A549 (cell line): ENCODE measurements at regions not wholly inside any gene's neighbourhood (a gene's known extent, or its start where the extent isn't known, plus 50 kb on each side); places are given as distances from the start of the nearest gene placed in this dataset.

Experiments used
- ATAC-seq, 2 experiments: fragments of 200-7000 bp in 1 of 2; fragments of >200 bp in 1 of 2; cut with Nextera tagmentation in 1 of 2; cut with Tn5 transposase in 1 of 2; 3 replicates each; pipeline versions ENCODE4 v1.8.0 to v1.9.1; 2018 to 2020; ENCODE audit warnings: mild to moderate bottlenecking in 1 of 2, moderate library complexity in 1 of 2
- CTCF ChIA-PET: fragments of 300-600 bp; sonication (Branson Sonifier 250); formaldehyde crosslinking; extraction: SDS; loops from one replicate; lab custom pipeline; 2021; ENCODE audit warnings: antibody characterized with exemption, inconsistent platforms; lab: Yijun Ruan, JAX
- POLR2A ChIA-PET: fragments of 350-600 bp; formaldehyde crosslinking; extraction: SDS; loops from one replicate; lab custom pipeline; 2021; ENCODE audit warnings: antibody characterized with exemption, inconsistent platforms; lab: Yijun Ruan, JAX
- DNase-seq, 2 experiments: peaks; one replicate each; pipeline versions ENCODE4 v3.0.0 to v3.0.0-alpha.2; 2011 to 2016; ENCODE audit warnings: low read depth in 1 of 2, low spot score in 1 of 2
- FAIRE-seq: peaks from 2 replicates; lab custom pipeline; 2011; peaks lifted over from hg19 to GRCh38; lab: Jason Lieb, UNC
- H3K27ac ChIP-seq, 2 experiments: fragments of >200 bp; sonication (Bioruptor Twin); formaldehyde crosslinking; 3 replicates each; pipeline ENCODE4 v1.5.1; 2016 to 2017
- H3K4me1 ChIP-seq: fragments of >200 bp; sonication (Bioruptor Twin); formaldehyde crosslinking; 3 replicates; pipeline ENCODE4 v1.6.1; 2016
- H3K4me2 ChIP-seq: fragments of >200 bp; sonication (Bioruptor Twin); formaldehyde crosslinking; 3 replicates; pipeline ENCODE4 v1.6.1; 2016
- H3K4me3 ChIP-seq: fragments of >200 bp; sonication (Bioruptor Twin); formaldehyde crosslinking; 3 replicates; pipeline ENCODE4 v1.5.1; 2016
- H3K9me3 ChIP-seq: fragments of >200 bp; sonication (Bioruptor Twin); formaldehyde crosslinking; 3 replicates; pipeline ENCODE4 v1.6.1; 2016
- ATOH8 ChIP-seq: fragments of 250-450 bp; sonication (Bioruptor Pico); IDR thresholded peaks from 2 replicates; pipeline ENCODE4 v1.5.0; 2020; ENCODE audit warnings: low read depth, mild to moderate bottlenecking, moderate library complexity
- BCL3 ChIP-seq: fragments of >200 bp; sonication (Bioruptor Twin); formaldehyde crosslinking; IDR thresholded peaks from 3 replicates; pipeline ENCODE4 v1.6.1; 2016
- BHLHE40 ChIP-seq: IDR thresholded peaks from 2 replicates; pipeline ENCODE4 v1.6.1; 2012; ENCODE audit warnings: low read depth, low read length, inconsistent platforms
- CBX2 ChIP-seq: fragments of 200-600 bp; sonication (generic); IDR thresholded peaks from 2 replicates; pipeline ENCODE4 v1.6.1; 2016; ENCODE audit warnings: low read depth, mild to moderate bottlenecking, borderline replicate concordance
- CHD2 ChIP-seq: fragments of 150-350 bp; IDR thresholded peaks from 2 replicates; pipeline ENCODE4 v1.6.1; 2014; ENCODE audit warnings: low read length; ENCODE audit not compliant: partially characterized antibody
- E2F6 ChIP-seq: IDR thresholded peaks from 2 replicates; pipeline ENCODE4 v1.6.1; 2012; ENCODE audit warnings: low read depth, borderline replicate concordance
- ESRRA ChIP-seq: fragments of 150-350 bp; IDR thresholded peaks from 2 replicates; pipeline ENCODE4 v1.6.1; 2014; ENCODE audit warnings: mild to moderate bottlenecking, low read length, borderline replicate concordance
- FOSB ChIP-seq: fragments of 250-450 bp; sonication (Bioruptor Pico); IDR thresholded peaks from 2 replicates; pipeline ENCODE4 v1.5.0; 2020; ENCODE audit warnings: mild to moderate bottlenecking, moderate library complexity
- FOSL2 ChIP-seq, 2 experiments: fragments of 450-650 bp in 1 of 2; fragments of >200 bp in 1 of 2; sonication (Bioruptor Twin) in 1 of 2; formaldehyde crosslinking; IDR thresholded peaks; 2 replicates each; pipeline versions ENCODE4 v1.5.0 to v1.6.1; 2016 to 2020; ENCODE audit warnings: mild to moderate bottlenecking in 1 of 2, moderate library complexity in 1 of 2
- HES2 ChIP-seq: fragments of >200 bp; sonication (Bioruptor Twin); formaldehyde crosslinking; IDR thresholded peaks from 2 replicates; pipeline ENCODE4 v1.6.1; 2016
- HEYL ChIP-seq: fragments of 250-450 bp; sonication (Bioruptor Pico); IDR thresholded peaks from 2 replicates; pipeline ENCODE4 v1.8.0; 2021; ENCODE audit warnings: mild to moderate bottlenecking, moderate library complexity
- HOXA7 ChIP-seq: fragments of 250-450 bp; sonication (Bioruptor Pico); IDR thresholded peaks from 2 replicates; pipeline ENCODE4 v1.5.0; 2020; ENCODE audit warnings: mild to moderate bottlenecking, moderate library complexity
- HOXB13 ChIP-seq: fragments of 250-450 bp; sonication (Bioruptor Pico); IDR thresholded peaks from 2 replicates; pipeline ENCODE4 v1.5.0; 2020; ENCODE audit warnings: low read depth, mild to moderate bottlenecking, moderate library complexity
- JUNB ChIP-seq: fragments of >200 bp; sonication (Bioruptor Twin); formaldehyde crosslinking; IDR thresholded peaks from 2 replicates; pipeline ENCODE4 v1.6.1; 2016
- MAFK ChIP-seq: fragments of 450-650 bp; IDR thresholded peaks from 2 replicates; pipeline ENCODE4 v1.6.1; 2014; ENCODE audit not compliant: partially characterized antibody
- MAX ChIP-seq: IDR thresholded peaks from 2 replicates; pipeline ENCODE4 v1.6.1; 2012
- MYC ChIP-seq: IDR thresholded peaks from 2 replicates; pipeline ENCODE4 v1.6.1; 2012; ENCODE audit warnings: mild to moderate bottlenecking, inconsistent platforms, low read length, improper control_type of control experiment, borderline replicate concordance
- NPAS2 ChIP-seq: fragments of 250-450 bp; sonication (Bioruptor Pico); IDR thresholded peaks from 2 replicates; pipeline ENCODE4 v1.8.0; 2022; ENCODE audit warnings: mild to moderate bottlenecking, moderate library complexity, borderline replicate concordance
- NR3C1 ChIP-seq: fragments of >200 bp; sonication (Bioruptor Twin); formaldehyde crosslinking; IDR thresholded peaks from 3 replicates; pipeline ENCODE4 v1.6.1; 2017
- PHF8 ChIP-seq: fragments of 200-600 bp; sonication (generic); IDR thresholded peaks from 2 replicates; pipeline ENCODE4 v1.6.1; 2016; ENCODE audit warnings: low read depth, mild to moderate bottlenecking, antibody characterized with exemption, moderate library complexity, borderline replicate concordance
- POLR2AphosphoS2 ChIP-seq: conservative IDR thresholded peaks from 2 replicates; pipeline ENCODE4 v1.6.1; 2012; ENCODE audit warnings: low read length, improper control_type of control experiment, inconsistent platforms
- RAD21 ChIP-seq, 2 experiments: fragments of >200 bp in 1 of 2; sonication (Bioruptor Twin) in 1 of 2; formaldehyde crosslinking in 1 of 2; IDR thresholded peaks in 1 of 2; conservative IDR thresholded peaks in 1 of 2; 2 replicates in 1 of 2; 3 replicates in 1 of 2; pipeline ENCODE4 v1.6.1; 2012 to 2018; ENCODE audit warnings: inconsistent platforms in 1 of 2
- RARB ChIP-seq: fragments of 250-450 bp; sonication (Bioruptor Pico); IDR thresholded peaks from 2 replicates; pipeline ENCODE4 v1.8.0; 2021; ENCODE audit warnings: mild to moderate bottlenecking, moderate library complexity
- RCOR1 ChIP-seq: fragments of 150-350 bp; IDR thresholded peaks from 2 replicates; pipeline ENCODE4 v1.6.1; 2014; ENCODE audit warnings: antibody characterized with exemption, low read length, low read depth
- RFX5 ChIP-seq: fragments of 450-650 bp; IDR thresholded peaks from 2 replicates; pipeline ENCODE4 v1.7.1; 2014; ENCODE audit warnings: antibody characterized with exemption, mild to moderate bottlenecking, moderate library complexity
- RNF2 ChIP-seq: fragments of 200-600 bp; sonication (generic); IDR thresholded peaks from 2 replicates; pipeline ENCODE4 v1.6.1; 2016; ENCODE audit warnings: low read depth, mild to moderate bottlenecking, antibody characterized with exemption, moderate library complexity, borderline replicate concordance
- TFCP2L1 ChIP-seq: fragments of 250-450 bp; sonication (Bioruptor Pico); IDR thresholded peaks from 2 replicates; pipeline ENCODE4 v1.5.0; 2021; ENCODE audit warnings: mild to moderate bottlenecking
- ZFP36 ChIP-seq: fragments of 450-650 bp; IDR thresholded peaks from 2 replicates; pipeline ENCODE4 v1.6.1; 2014; ENCODE audit warnings: borderline replicate concordance; ENCODE audit not compliant: partially characterized antibody
- ZNF302 ChIP-seq: fragments of 250-450 bp; sonication (Bioruptor Pico); IDR thresholded peaks from 2 replicates; pipeline ENCODE4 v1.9.0; 2021; ENCODE audit warnings: inconsistent platforms, mild to moderate bottlenecking, moderate library complexity
- WGBS: methylation state at CpG from one replicate; pipeline ENCODE4 v1.1.6; 2017; ENCODE audit errors: missing lambda C conversion rate; 5-methylcytosine and 5-hydroxymethylcytosine counted together

- CTCF ChIA-PET = no interaction called here
- WGBS = 20% methylated on average over 2 of the region's 5 CpGs
Observed at GRCh38 chr1:4046836-4047461, 146.9 kb upstream of the C1orf174 start.

GRCh38 chr1:4047666-4048065, 147.6 kb upstream of the C1orf174 start:
- ATAC-seq (no peak), DNase-seq (no peak), FAIRE-seq (no peak)
- Histone ChIP-seq H3K4me3 (no peak overlapping the region), H3K4me1 (no peaks in the 10 kb centered on the region), H3K9me3 (no peaks in the 10 kb centered on the region), H3K4me2 (no peak overlapping the region), H3K27ac (no peak overlapping the region)
- WGBS = 15% methylated on average over 6 of the region's 7 CpGs
- TF ChIP-seq JUNB (no peak), ZFP36 (no peak), NR3C1 (no peak), HES2 (no peak), RARB (CRISPR knock-in tag) (no peak)
- ChIA-PET POLR2A (no interaction called here), CTCF (no interaction called here)

More at GRCh38 chr1:4046836-4047461, 146.9 kb upstream of the C1orf174 start:
- no peak overlapping the region for H3K4me2 ChIP-seq
- no peak overlapping the region for H3K4me3 ChIP-seq
- H3K4me1 ChIP-seq = no peaks in the 10 kb centered on the region
- H3K27ac ChIP-seq = no peak overlapping the region
- no peak for TF ChIP-seq NR3C1
- TF ChIP-seq E2F6 = no peak
- TF ChIP-seq HOXB13 = no peak
- no peak for TF ChIP-seq BHLHE40
- no peak for TF ChIP-seq POLR2AphosphoS2
- TF ChIP-seq FOSB (CRISPR knock-in tag) = no peak
- no peak for ATAC-seq
- DNase-seq = no peak
- POLR2A ChIA-PET = no interaction called here
- H3K9me3 ChIP-seq = no peaks in the 10 kb centered on the region
- no peak for FAIRE-seq

GRCh38 chr1:4048076-4048475, 148.0 kb upstream of the C1orf174 start:
- 27% methylated on average over 11 of the region's 14 CpGs for WGBS
- ATAC-seq = no peak
- Histone ChIP-seq H3K27ac (no peak overlapping the region), H3K4me2 (no peak overlapping the region), H3K9me3 (no peaks in the 10 kb centered on the region), H3K4me3 (no peak overlapping the region), H3K4me1 (no peaks in the 10 kb centered on the region)
- FAIRE-seq = no peak
- CTCF ChIA-PET = no interaction called here
- no peak for DNase-seq
- TF ChIP-seq ESRRA (no peak), ATOH8 (CRISPR knock-in tag) (no peak), HEYL (CRISPR knock-in tag) (no peak), MAFK (no peak), PHF8 (no peak), CBX2 (no peak), RNF2 (no peak), RFX5 (no peak), RCOR1 (no peak), JUNB (no peak), RAD21 (conservative IDR thresholded peaks at IDR 0.05 in 1 of 2, IDR thresholded peaks at IDR 0.05 in 1 of 2) (no peak), CHD2 (no peak), ZNF302 (CRISPR knock-in tag) (no peak), NPAS2 (no peak), MAX (no peak), HOXA7 (no peak), FOSL2 (IDR thresholded peaks at IDR 0.05) (no peak), FOSL2 (CRISPR knock-in tag; IDR thresholded peaks at IDR 0.05) (no peak), BCL3 (no peak), TFCP2L1 (CRISPR knock-in tag) (no peak), MYC (no peak)
- POLR2A ChIA-PET = no interaction called here
